ENCODE measurements at regions not wholly inside any gene's neighbourhood (a gene's known extent, or its start where the extent isn't known, plus 50 kb on each side); places are given as distances from the start of the nearest gene placed in this dataset.
"Not testable (repeated sequence)": the region's sequence is repeated elsewhere in the genome, so short reads cannot be mapped to it uniquely, and the experiment has no call there.

- not testable (repeated sequence) for DNase-seq
These were observed 280.0 kb downstream of the GOLGA6L6 start for GRCh38 chr15:20261321-20262280.

GRCh38 chr15:20260650-20261049 is 280.9 kb downstream of the GOLGA6L6 start:
- not testable (repeated sequence) for DNase-seq

DNA sequence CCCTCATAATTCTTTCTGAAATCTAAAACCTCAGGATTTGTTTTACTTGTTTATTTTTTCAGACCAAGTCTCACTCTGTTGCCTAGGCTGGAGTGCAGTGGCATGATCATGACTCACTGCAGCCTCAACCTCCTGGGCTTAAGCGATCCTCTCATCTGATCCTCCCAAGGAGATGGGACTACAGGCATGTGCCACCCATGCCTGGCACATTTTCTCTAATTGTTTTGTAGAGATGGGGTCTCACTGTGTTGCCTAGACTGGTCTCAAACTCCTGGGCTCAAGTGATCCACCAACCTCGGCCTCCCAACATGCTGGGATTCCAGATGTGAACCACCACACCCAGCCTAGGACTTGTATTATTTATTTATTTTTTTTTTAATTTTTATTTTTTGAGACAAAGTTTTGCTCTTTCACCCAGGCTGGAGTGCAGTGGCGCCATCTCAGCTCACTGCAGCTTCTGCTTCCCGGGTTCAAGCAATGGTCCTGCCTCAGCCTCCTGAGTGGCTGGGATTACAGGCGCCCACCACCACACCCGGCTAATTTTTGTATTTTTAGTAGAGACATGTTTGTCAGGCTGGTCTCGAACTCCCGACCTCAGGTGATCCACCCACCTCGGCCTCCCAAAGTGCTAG is 281.9 kb downstream of the GOLGA6L6 start:
- not testable (repeated sequence) for DNase-seq

DNA sequence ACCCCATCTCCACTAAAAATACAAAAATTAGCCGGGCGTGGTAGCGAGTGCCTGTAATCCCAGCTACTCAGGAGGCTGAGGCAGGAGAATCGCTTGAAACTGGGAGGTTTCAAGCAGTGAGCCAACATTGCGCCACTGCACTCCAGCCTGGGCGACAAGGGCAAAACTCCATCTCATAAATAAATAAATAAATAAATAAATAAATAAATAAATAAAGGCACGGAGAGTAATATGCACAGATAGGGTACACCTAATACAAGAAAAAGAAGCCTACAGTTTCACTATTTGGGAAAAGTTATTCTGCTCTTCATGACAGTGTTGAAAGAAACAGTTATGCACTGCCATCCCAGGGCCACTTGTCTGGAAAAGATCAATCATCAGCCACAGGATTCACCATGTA is 285.2 kb downstream of the GOLGA6L6 start:
- DNase-seq, result not testable (repeated sequence)

DNA sequence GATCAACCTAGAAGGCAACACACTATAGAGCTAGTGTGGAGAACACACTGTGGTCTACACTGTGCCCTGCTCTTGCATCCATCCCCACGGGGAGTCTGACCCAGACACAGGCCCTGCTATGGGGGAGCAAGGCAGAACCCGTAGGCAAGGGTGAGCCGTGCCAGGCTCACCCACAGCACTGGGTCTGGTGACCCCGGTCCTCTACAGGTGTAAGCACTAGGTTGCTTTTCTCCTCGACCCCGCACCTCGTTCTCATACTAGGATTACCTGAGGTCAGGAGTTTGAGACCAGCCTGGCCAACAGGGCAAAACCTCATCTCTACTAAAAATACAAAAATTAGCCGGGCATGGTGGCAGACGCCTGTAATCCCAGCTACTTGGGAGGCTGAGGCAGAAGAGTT is 286.0 kb downstream of the GOLGA6L6 start:
- DNase-seq, result not testable (repeated sequence)

DNA sequence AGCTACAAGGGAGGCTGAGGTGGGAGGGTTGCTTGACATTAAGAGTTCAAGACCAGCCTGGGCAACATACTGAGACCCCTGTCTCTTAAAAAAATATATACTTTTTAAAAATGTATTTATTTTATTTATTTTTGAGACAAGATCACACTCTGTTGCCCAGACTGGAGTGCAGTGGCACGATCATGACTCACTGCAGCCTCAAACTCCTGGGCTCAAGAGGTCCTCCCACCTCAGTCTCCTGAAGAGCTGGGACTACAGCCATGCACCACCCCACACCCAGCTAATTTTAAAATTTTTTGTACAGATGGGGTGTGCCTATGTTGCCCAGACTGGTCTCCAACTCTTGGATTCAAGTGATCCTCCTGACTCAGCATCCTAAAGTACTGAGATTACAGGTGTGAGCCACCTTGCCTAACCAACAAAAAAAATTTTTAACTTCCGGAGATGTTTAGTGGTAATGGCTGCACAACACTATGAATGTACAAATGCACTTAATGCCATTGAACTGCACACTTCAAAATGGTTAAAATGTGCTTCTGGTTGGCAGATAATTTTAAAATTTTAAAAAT is 288.5 kb downstream of the GOLGA6L6 start:
- not testable (repeated sequence) for DNase-seq

DNA sequence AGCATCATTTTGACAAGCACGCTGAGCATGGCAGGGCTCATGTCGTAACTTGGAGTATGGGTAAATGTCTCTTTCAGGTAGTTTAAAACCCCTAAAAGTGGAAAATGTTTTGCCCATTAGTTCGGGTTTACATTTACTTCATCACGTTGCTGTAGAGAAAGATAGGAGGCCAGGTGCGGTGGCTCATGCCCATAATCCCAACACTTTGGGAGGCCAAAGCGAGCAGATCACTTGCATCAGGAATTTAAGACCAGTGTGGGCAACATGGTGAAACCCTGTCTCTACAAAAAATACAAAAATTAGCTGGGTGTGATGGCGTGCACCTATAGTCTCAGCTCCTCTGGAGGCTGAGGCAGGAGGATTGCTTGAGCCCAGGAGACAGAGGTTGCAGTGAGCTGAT is 289.6 kb downstream of the GOLGA6L6 start:
- not testable (repeated sequence) for DNase-seq

- DNase-seq, result not testable (repeated sequence)
These were observed 290.2 kb downstream of the GOLGA6L6 start for GRCh38 chr15:20251214-20252005.

GRCh38 chr15:20250206-20250605 is 291.4 kb downstream of the GOLGA6L6 start:
- not testable (repeated sequence) for DNase-seq

DNA sequence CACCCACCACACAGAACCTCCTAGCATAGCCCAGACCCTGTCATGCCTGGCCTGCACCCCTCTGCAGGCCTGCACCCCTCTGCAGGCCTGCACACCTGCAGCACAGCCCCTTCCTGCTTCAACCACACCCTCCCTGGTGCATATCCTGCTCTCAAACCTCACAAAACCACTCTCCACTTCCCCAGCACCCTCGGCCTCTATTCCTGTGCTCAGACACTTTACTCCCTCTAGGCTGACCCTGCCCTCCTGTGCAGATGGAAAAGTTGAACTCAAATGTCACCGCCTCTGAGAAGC is 292.0 kb downstream of the GOLGA6L6 start:
- not testable (repeated sequence) for DNase-seq

GRCh38 chr15:20248434-20248833 is 293.2 kb downstream of the GOLGA6L6 start:
- not testable (repeated sequence) for DNase-seq

DNA sequence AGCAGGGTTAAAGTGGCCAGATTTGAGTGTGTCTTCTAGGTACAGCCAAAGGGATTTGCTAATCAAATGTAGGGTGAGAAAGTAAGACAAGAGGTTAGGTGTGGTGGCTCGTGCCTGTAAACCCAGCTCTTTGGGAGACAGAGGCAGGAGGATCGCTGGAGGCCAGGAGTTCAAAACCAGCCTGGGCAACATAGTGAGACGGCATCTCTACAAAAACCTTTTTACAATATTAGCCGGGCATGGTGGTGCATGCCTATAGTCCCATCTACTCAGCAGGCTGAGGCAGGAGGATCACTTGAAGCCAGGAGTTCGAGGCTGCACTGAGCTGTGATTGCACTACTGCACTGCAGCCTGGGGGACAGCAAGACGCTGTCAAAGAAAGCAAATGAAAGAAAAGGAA is 294.5 kb downstream of the GOLGA6L6 start:
- not testable (repeated sequence) for DNase-seq

DNA sequence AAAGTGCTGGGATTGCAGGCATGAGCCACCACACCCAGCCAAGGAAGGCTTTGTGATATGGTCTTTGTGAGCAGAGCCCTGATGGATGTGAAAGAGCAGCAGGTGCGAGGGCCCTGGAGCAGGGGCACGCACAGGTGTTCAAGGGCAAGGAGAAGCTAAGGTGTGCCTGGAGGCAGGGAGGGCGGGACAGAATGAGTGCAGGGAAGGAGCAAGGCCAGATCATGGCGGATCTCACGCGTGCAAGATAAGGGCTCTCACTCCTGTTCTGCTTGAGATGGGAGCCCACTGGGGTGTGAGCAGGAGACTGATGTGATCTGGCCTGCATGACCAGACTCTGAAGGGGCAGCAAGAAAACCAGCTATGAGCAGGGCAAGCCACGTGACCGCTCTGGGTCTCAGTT is 295.0 kb downstream of the GOLGA6L6 start:
- DNase-seq, result not testable (repeated sequence)

DNA sequence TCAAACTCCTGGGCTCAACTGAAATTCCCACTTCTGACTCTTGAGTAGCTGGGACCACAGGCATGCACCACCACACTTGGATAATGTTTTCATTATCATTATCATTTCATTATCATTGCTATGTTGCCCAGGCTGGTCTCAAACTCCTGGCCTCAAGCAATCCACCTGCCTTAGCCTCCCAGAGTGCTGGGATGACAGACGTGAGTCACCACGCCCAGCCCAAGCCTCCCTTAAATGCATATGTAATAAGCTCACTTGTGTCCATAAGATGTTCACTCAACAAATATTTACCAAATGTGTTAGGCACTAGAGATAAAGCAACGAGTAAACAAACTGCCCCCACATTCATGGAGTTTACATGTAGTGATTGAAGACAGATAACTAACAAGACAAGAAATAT is 295.7 kb downstream of the GOLGA6L6 start:
- DNase-seq, result not testable (repeated sequence)

- DNase-seq, result not testable (repeated sequence)
These were observed 296.8 kb downstream of the GOLGA6L6 start for GRCh38 chr15:20244792-20245191.

GRCh38 chr15:20243486-20244240 is 297.9 kb downstream of the GOLGA6L6 start:
- DNase-seq, result not testable (repeated sequence)

GRCh38 chr15:20240366-20240917 is 301.2 kb downstream of the GOLGA6L6 start:
- DNase-seq, result not testable (repeated sequence)

- not testable (repeated sequence) for DNase-seq
These were observed 302.4 kb downstream of the GOLGA6L6 start for GRCh38 chr15:20239186-20239585.

GRCh38 chr15:20237256-20238020 is 304.2 kb downstream of the GOLGA6L6 start:
- not testable (repeated sequence) for DNase-seq

GRCh38 chr15:20235728-20236127 is 305.9 kb downstream of the GOLGA6L6 start:
- DNase-seq, result not testable (repeated sequence)

GRCh38 chr15:20234006-20234540 is 307.5 kb downstream of the GOLGA6L6 start:
- DNase-seq, result not testable (repeated sequence)

Measured in DMS53 (cell line).